ENCODE measurements at regions not wholly inside any gene's neighbourhood (a gene's known extent, or its start where the extent isn't known, plus 50 kb on each side); places are given as distances from the start of the nearest gene placed in this dataset.
"Not testable (repeated sequence)": the region's sequence is repeated elsewhere in the genome, so short reads cannot be mapped to it uniquely, and the experiment has no call there.

GRCh38 chr7:136400877-136401276 lies 423.7 kb upstream of the MTPN start:
- DNase-seq, result no peak

GRCh38 chr7:136399385-136399784 lies 422.2 kb upstream of the MTPN start:
- no peak for DNase-seq

- no peak for DNase-seq
Measured at GRCh38 chr7:136392856-136393255, 415.7 kb upstream of the MTPN start.

- DNase-seq, result no peak
Measured at GRCh38 chr7:136391371-136391770, 414.2 kb upstream of the MTPN start.

- no peak for DNase-seq
Measured at GRCh38 chr7:136389933-136390332, 412.8 kb upstream of the MTPN start.

GRCh38 chr7:136386876-136387275 lies 409.7 kb upstream of the MTPN start:
- DNase-seq, result peak; percentile 50

GRCh38 chr7:136371409-136371808 lies 394.2 kb upstream of the MTPN start:
- DNase-seq, result not testable (repeated sequence)

- no peak for DNase-seq
Measured at GRCh38 chr7:136370137-136370536, 393.0 kb upstream of the MTPN start.

GRCh38 chr7:136369225-136369624 lies 392.1 kb upstream of the MTPN start:
- no peak for DNase-seq

GRCh38 chr7:136359333-136359903 lies 382.3 kb upstream of the MTPN start:
- peak; percentile 95 for DNase-seq

- peak; percentile 95 for DNase-seq
Measured at GRCh38 chr7:136353287-136353686, 376.1 kb upstream of the MTPN start.

- DNase-seq, result no peak
Measured at GRCh38 chr7:136348542-136349192, 371.5 kb upstream of the MTPN start.

- no peak for DNase-seq
Measured at GRCh38 chr7:136348142-136348541, 371.0 kb upstream of the MTPN start.

- no peak for DNase-seq
Measured at GRCh38 chr7:136347488-136347887, 370.3 kb upstream of the MTPN start.

- no peak for DNase-seq
Measured at GRCh38 chr7:136342251-136342650, 365.1 kb upstream of the MTPN start.

- DNase-seq, result no peak
Measured at GRCh38 chr7:136339464-136339863, 362.3 kb upstream of the MTPN start.

- DNase-seq, result no peak
Measured at GRCh38 chr7:136336932-136337331, 359.8 kb upstream of the MTPN start.

- no peak for DNase-seq
Measured at GRCh38 chr7:136333636-136334035, 356.5 kb upstream of the MTPN start.

- no peak for DNase-seq
Measured at GRCh38 chr7:136326045-136326609, 349.0 kb upstream of the MTPN start.

GRCh38 chr7:136325578-136325977 lies 348.4 kb upstream of the MTPN start:
- DNase-seq, result no peak

- DNase-seq, result no peak
Measured at GRCh38 chr7:136325027-136325426, 347.9 kb upstream of the MTPN start.

- DNase-seq, result no peak
Measured at GRCh38 chr7:136324073-136324704, 347.0 kb upstream of the MTPN start.

GRCh38 chr7:136312592-136312991 lies 335.4 kb upstream of the MTPN start:
- DNase-seq, result no peak

- peak; percentile 84 for DNase-seq
Measured at GRCh38 chr7:136309407-136309806, 332.2 kb upstream of the MTPN start.
